Liver (tissue), 8 donors: ENCODE measurements at regions not wholly inside any gene's neighbourhood (a gene's known extent, or its start where the extent isn't known, plus 50 kb on each side); places are given as distances from the start of the nearest gene placed in this dataset.

Source experiments
- DNase-seq: peaks from one replicate; pipeline ENCODE4 v3.0.0-alpha.2; 2017; ENCODE audit warnings: low spot score
- H3K27ac ChIP-seq, 2 donors: one replicate each; pipeline ENCODE4 v1.7.0; 2013; ENCODE audit warnings: inconsistent platforms in 2 of 2, low read length in 2 of 2, control low read depth in 1 of 2, low read depth in 1 of 2, mild to moderate bottlenecking in 1 of 2
- H3K27me3 ChIP-seq, 4 donors: one replicate each; pipeline versions ENCODE4 v1.6.1 to v1.7.0; 2013; ENCODE audit warnings: low read length in 3 of 4, inconsistent platforms in 1 of 4, mild to moderate bottlenecking in 1 of 4, moderate library complexity in 1 of 4; ENCODE audit not compliant: control insufficient read depth in 4 of 4, insufficient read depth in 4 of 4
- H3K36me3 ChIP-seq, 4 donors: one replicate each; pipeline versions ENCODE4 v1.6.1 to v1.7.0; 2013; ENCODE audit warnings: low read length in 3 of 4, mild to moderate bottlenecking in 3 of 4, low read depth in 1 of 4, moderate library complexity in 1 of 4; ENCODE audit not compliant: control insufficient read depth in 4 of 4, insufficient read depth in 3 of 4
- H3K4me1 ChIP-seq, 4 donors: one replicate each; pipeline versions ENCODE4 v1.6.1 to v1.7.0; 2013; ENCODE audit warnings: low read length in 3 of 4, mild to moderate bottlenecking in 3 of 4, moderate library complexity in 1 of 4; ENCODE audit not compliant: control insufficient read depth in 4 of 4, insufficient read depth in 4 of 4
- H3K4me3 ChIP-seq, 3 donors: one replicate each; pipeline versions ENCODE4 v1.6.1 to v1.7.0; 2013; ENCODE audit warnings: low read length in 3 of 3, control low read depth in 1 of 3, low read depth in 1 of 3, mild to moderate bottlenecking in 1 of 3
- H3K9ac ChIP-seq, 2 donors: one replicate each; pipeline ENCODE4 v1.7.0; 2013; ENCODE audit warnings: low read length in 2 of 2, mild to moderate bottlenecking in 2 of 2, moderate library complexity in 2 of 2, control low read depth in 1 of 2, low read depth in 1 of 2
- H3K9me3 ChIP-seq, 4 donors: one replicate each; pipeline versions ENCODE4 v1.6.1 to v1.7.0; 2013; ENCODE audit warnings: low read length in 3 of 4; ENCODE audit not compliant: control insufficient read depth in 4 of 4
- CTCF ChIP-seq: fragments of 150-350 bp; IDR thresholded peaks from 2 replicates; pipeline ENCODE4 v1.5.1; 2017; ENCODE audit warnings: improper control_type of control experiment, low read depth, low read length; ENCODE audit not compliant: missing input control
- EGR1 ChIP-seq, 2 donors: IDR thresholded peaks; 2 replicates each; pipeline ENCODE4 v1.6.1; 2016 to 2018; ENCODE audit warnings: antibody characterized with exemption in 2 of 2, low read depth in 2 of 2
- FOXA1 ChIP-seq: IDR thresholded peaks from 2 replicates; pipeline ENCODE4 v1.6.1; 2016; ENCODE audit warnings: antibody characterized with exemption
- FOXA2 ChIP-seq: IDR thresholded peaks from 2 replicates; pipeline ENCODE4 v1.6.1; 2016; ENCODE audit warnings: antibody characterized with exemption
- GABPA ChIP-seq, 2 donors: IDR thresholded peaks in 1 of 2; conservative IDR thresholded peaks in 1 of 2; 2 replicates each; pipeline ENCODE4 v1.6.1; 2016; ENCODE audit warnings: antibody characterized with exemption in 2 of 2, mild to moderate bottlenecking in 1 of 2, moderate library complexity in 1 of 2
- HNF4A ChIP-seq, 2 donors: conservative IDR thresholded peaks; 2 replicates each; pipeline ENCODE4 v1.6.1; 2016; ENCODE audit warnings: antibody characterized with exemption in 2 of 2, mild to moderate bottlenecking in 2 of 2
- HNF4G ChIP-seq: IDR thresholded peaks from 2 replicates; pipeline ENCODE4 v1.6.1; 2016; ENCODE audit warnings: antibody characterized with exemption
- JUND ChIP-seq, 2 donors: IDR thresholded peaks; 2 replicates each; pipeline ENCODE4 v1.6.1; 2016; ENCODE audit warnings: antibody characterized with exemption in 2 of 2
- NR2F2 ChIP-seq: IDR thresholded peaks from 2 replicates; pipeline ENCODE4 v1.6.1; 2016; ENCODE audit warnings: antibody characterized with exemption
- RAD21 ChIP-seq, 2 donors: IDR thresholded peaks; 2 replicates each; pipeline ENCODE4 v1.6.1; 2016; ENCODE audit warnings: antibody characterized with exemption in 2 of 2, mild to moderate bottlenecking in 2 of 2
- RXRA ChIP-seq, 2 donors: IDR thresholded peaks; 2 replicates each; pipeline ENCODE4 v1.6.1; 2017 to 2018; ENCODE audit warnings: antibody characterized with exemption in 2 of 2, mild to moderate bottlenecking in 1 of 2
- SP1 ChIP-seq: IDR thresholded peaks from 2 replicates; pipeline ENCODE4 v1.6.1; 2018; ENCODE audit warnings: antibody characterized with exemption, mild to moderate bottlenecking
- TAF1 ChIP-seq: conservative IDR thresholded peaks from 2 replicates; pipeline ENCODE4 v1.6.1; 2016; ENCODE audit warnings: antibody characterized with exemption, mild to moderate bottlenecking
- YY1 ChIP-seq: IDR thresholded peaks from 2 replicates; pipeline ENCODE4 v1.6.1; 2016; ENCODE audit warnings: antibody characterized with exemption, mild to moderate bottlenecking
- ZBTB33 ChIP-seq: IDR thresholded peaks from 2 replicates; pipeline ENCODE4 v1.6.1; 2016; ENCODE audit warnings: antibody characterized with exemption
- WGBS: extraction: QIAGEN DNeasy Blood & Tissue Kit; methylation state at CpG from one replicate; pipeline ENCODE4 v1.1.7; 2013; 5-methylcytosine and 5-hydroxymethylcytosine counted together
- TF ChIP-seq, protein P1 (sequence below): IDR thresholded peaks from 2 replicates; pipeline ENCODE4 v1.6.1; 2016; ENCODE audit warnings: antibody characterized with exemption, mild to moderate bottlenecking
- TF ChIP-seq, protein P2 (sequence below): IDR thresholded peaks from 2 replicates; pipeline ENCODE4 v1.6.1; 2016; ENCODE audit warnings: antibody characterized with exemption
- donor health status: healthy.
- donor health status: healthy.
- donor health status: healthy.
- donor health status: healthy.
- donor health status: healthy.

DNA sequence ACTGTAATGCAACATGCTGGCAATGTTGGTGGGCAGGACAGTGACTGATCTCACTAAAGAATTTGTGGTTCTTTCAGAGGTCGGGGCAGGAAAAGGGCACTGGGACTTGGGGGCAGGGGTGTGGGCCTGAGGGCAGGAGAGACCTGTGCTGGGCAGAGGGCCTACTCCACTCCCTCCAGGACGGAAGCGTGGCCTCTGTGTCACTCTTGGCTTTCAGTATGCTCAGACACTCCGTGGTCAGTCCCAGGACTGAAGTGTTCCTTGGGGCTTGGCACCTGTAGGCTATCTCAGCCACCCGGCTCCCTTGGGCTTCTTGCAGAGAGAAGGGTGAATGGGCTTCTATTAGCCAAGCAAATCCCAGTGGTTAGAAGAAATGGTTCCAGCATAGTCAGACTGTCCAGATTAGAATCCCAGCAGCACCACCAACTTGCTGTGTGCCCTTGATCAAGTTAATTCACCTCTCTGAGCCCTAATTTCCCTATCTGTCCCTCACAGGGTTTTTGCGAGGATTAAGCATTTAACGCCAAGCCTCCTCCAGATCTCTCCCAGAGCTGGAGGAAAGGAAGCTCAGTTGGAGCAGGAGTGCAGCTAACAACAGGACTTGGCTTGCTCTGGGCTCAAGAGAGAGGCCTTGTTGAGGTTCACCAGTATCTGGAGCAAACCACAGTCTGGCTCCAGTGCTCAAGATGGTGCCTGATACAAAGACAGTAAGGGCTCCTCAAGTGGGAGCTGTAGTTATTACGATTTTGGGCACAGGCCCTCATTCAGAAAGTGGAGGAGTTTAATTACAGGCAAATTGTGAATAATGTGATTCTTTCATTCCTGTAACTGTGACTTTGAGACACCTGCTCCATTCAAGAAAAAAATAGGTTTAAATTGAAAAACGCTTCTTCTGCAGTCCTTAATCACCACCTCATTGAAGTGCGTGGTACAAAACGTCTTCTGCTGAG lies 57.7 kb upstream of the LRP8 start:
- DNase-seq, result no peak
- peaks cover 0 to 9% (median 3%) of the 10 kb centered on the region in 4 donors for H3K9me3 ChIP-seq
- H3K27ac ChIP-seq, result no peak overlapping the region
- no peaks in the 10 kb centered on the region for H3K36me3 ChIP-seq
- H3K4me1 ChIP-seq, result no peaks in the 10 kb centered on the region
- no peak overlapping the region for H3K9ac ChIP-seq
- 75% methylated on average over 11 of the region's 11 CpGs for WGBS
- no peaks in the 10 kb centered on the region for H3K27me3 ChIP-seq
- TF ChIP-seq FOXA2, result no peak
- TF ChIP-seq RAD21 (IDR thresholded peaks at IDR 0.05), result no peak
- TF ChIP-seq EGR1 (IDR thresholded peaks at IDR 0.05; ENCODE audit: low read depth in 2 of 2), result no peak
- TF ChIP-seq RXRA (IDR thresholded peaks at IDR 0.05), result no peak
- TF ChIP-seq, protein P1, sequence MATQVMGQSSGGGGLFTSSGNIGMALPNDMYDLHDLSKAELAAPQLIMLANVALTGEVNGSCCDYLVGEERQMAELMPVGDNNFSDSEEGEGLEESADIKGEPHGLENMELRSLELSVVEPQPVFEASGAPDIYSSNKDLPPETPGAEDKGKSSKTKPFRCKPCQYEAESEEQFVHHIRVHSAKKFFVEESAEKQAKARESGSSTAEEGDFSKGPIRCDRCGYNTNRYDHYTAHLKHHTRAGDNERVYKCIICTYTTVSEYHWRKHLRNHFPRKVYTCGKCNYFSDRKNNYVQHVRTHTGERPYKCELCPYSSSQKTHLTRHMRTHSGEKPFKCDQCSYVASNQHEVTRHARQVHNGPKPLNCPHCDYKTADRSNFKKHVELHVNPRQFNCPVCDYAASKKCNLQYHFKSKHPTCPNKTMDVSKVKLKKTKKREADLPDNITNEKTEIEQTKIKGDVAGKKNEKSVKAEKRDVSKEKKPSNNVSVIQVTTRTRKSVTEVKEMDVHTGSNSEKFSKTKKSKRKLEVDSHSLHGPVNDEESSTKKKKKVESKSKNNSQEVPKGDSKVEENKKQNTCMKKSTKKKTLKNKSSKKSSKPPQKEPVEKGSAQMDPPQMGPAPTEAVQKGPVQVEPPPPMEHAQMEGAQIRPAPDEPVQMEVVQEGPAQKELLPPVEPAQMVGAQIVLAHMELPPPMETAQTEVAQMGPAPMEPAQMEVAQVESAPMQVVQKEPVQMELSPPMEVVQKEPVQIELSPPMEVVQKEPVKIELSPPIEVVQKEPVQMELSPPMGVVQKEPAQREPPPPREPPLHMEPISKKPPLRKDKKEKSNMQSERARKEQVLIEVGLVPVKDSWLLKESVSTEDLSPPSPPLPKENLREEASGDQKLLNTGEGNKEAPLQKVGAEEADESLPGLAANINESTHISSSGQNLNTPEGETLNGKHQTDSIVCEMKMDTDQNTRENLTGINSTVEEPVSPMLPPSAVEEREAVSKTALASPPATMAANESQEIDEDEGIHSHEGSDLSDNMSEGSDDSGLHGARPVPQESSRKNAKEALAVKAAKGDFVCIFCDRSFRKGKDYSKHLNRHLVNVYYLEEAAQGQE, result no peak
- no peak for TF ChIP-seq GABPA (IDR thresholded peaks at IDR 0.05 in 1 of 2, conservative IDR thresholded peaks at IDR 0.05 in 1 of 2)
- TF ChIP-seq HNF4A (conservative IDR thresholded peaks at IDR 0.05), result no peak
- no peak for TF ChIP-seq HNF4G
- TF ChIP-seq CTCF, result no peak
- no peak for TF ChIP-seq YY1
- no peak for TF ChIP-seq FOXA1
- TF ChIP-seq NR2F2, result no peak
- TF ChIP-seq ZBTB33, result no peak
- no peak overlapping the region for H3K4me3 ChIP-seq

- Histone ChIP-seq H3K36me3 (no peaks in the 10 kb centered on the region), H3K9ac (no peak overlapping the region), H3K9me3 (peaks cover 0 to 9% (median 3%) of the 10 kb centered on the region in 4 donors), H3K27me3 (no peaks in the 10 kb centered on the region), H3K4me1 (no peaks in the 10 kb centered on the region), H3K27ac (no peak overlapping the region), H3K4me3 (no peak overlapping the region)
- 91% methylated on average over 4 of the region's 4 CpGs for WGBS
- DNase-seq, result no peak
- TF ChIP-seq NR2F2, result no peak
- TF ChIP-seq, protein P2, sequence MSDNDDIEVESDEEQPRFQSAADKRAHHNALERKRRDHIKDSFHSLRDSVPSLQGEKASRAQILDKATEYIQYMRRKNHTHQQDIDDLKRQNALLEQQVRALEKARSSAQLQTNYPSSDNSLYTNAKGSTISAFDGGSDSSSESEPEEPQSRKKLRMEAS, result no peak
- TF ChIP-seq RXRA (IDR thresholded peaks at IDR 0.05), result no peak
- no peak for TF ChIP-seq YY1
- TF ChIP-seq, protein P1, result no peak
- no peak for TF ChIP-seq TAF1
- no peak for TF ChIP-seq SP1
- no peak for TF ChIP-seq GABPA (IDR thresholded peaks at IDR 0.05 in 1 of 2, conservative IDR thresholded peaks at IDR 0.05 in 1 of 2)
- no peak for TF ChIP-seq FOXA1
- TF ChIP-seq HNF4G, result no peak
- no peak for TF ChIP-seq CTCF
- TF ChIP-seq EGR1 (IDR thresholded peaks at IDR 0.05; ENCODE audit: low read depth in 2 of 2), result no peak
- TF ChIP-seq FOXA2, result no peak
- TF ChIP-seq JUND (IDR thresholded peaks at IDR 0.05), result no peak
Measured at GRCh38 chr1:53388963-53389362, 61.1 kb upstream of the LRP8 start.
